PC-3 (cell line): ENCODE measurements at regions not wholly inside any gene's neighbourhood (a gene's known extent, or its start where the extent isn't known, plus 50 kb on each side); places are given as distances from the start of the nearest gene placed in this dataset.

Experiments
- ATAC-seq: fragments of 200-7000 bp; cut with Tn5 transposase; 2 replicates; pipeline ENCODE4 v1.9.1; 2020; ENCODE audit warnings: mild to moderate bottlenecking, moderate library complexity
- BruUV-seq: library from RNA; stranded (reverse); fragments of 400-500 nt; replicated peaks from 2 replicates; lab custom pipeline; 2021; lab: Mats Ljungman, UMichigan
- CTCF ChIA-PET: fragments of 300-600 bp; sonication (Branson Sonifier 250); formaldehyde crosslinking; loops from one replicate; lab custom pipeline; 2022; ENCODE audit warnings: antibody characterized with exemption; lab: Charles Lee
- POLR2A ChIA-PET: fragments of 300-600 bp; sonication (Branson Sonifier 250); formaldehyde crosslinking; loops from one replicate; lab custom pipeline; 2022; ENCODE audit warnings: antibody characterized with exemption; ENCODE audit not compliant: unreplicated experiment; lab: Charles Lee
- DNase-seq: peaks from one replicate; pipeline ENCODE4 v3.0.0-alpha.2; 2015
- H2AFZ ChIP-seq: fragments of 300-600 bp; sonication (generic); 2 replicates; pipeline ENCODE4 v1.6.0; 2016; ENCODE audit warnings: antibody characterized with exemption, low read length
- H3F3A ChIP-seq: fragments of 300-600 bp; sonication (generic); one replicate; pipeline ENCODE4 v1.6.0; 2017; ENCODE audit warnings: antibody characterized with exemption, low read length, control low read depth, mild to moderate bottlenecking; ENCODE audit not compliant: unreplicated experiment
- H3K27ac ChIP-seq: fragments of 300-600 bp; sonication (generic); 2 replicates; pipeline ENCODE4 v1.5.1; 2016; ENCODE audit warnings: mild to moderate bottlenecking, low read length
- H3K27me3 ChIP-seq: fragments of 300-600 bp; sonication (generic); 2 replicates; pipeline ENCODE4 v1.6.1; 2016; ENCODE audit warnings: low read length, mixed read lengths
- H3K36me3 ChIP-seq: fragments of 300-600 bp; sonication (generic); 2 replicates; pipeline ENCODE4 v1.6.1; 2016; ENCODE audit warnings: low read depth, mixed run types, low read length, mixed read lengths
- H3K4me1 ChIP-seq: fragments of 300-600 bp; sonication (generic); 2 replicates; pipeline ENCODE4 v1.5.1; 2016; ENCODE audit warnings: low read length; ENCODE audit not compliant: insufficient read depth
- H3K4me2 ChIP-seq: fragments of 300-600 bp; sonication (generic); 2 replicates; pipeline ENCODE4 v1.6.0; 2016; ENCODE audit warnings: low read length
- H3K4me3 ChIP-seq: fragments of 300-600 bp; sonication (generic); 2 replicates; pipeline ENCODE4 v1.5.1; 2016; ENCODE audit warnings: mild to moderate bottlenecking, low read length, mixed read lengths
- H3K79me2 ChIP-seq: fragments of 300-600 bp; sonication (generic); 2 replicates; pipeline ENCODE4 v1.6.1; 2017; ENCODE audit warnings: low read length, mixed read lengths
- H3K9ac ChIP-seq: fragments of 300-600 bp; sonication (generic); 2 replicates; pipeline ENCODE4 v1.6.0; 2016; ENCODE audit warnings: mild to moderate bottlenecking, low read length
- H3K9me2 ChIP-seq: fragments of 300-600 bp; sonication (generic); replicated peaks from 2 replicates; pipeline ENCODE4 v1.6.1; 2016; ENCODE audit warnings: mixed run types, low read length, mixed read lengths
- H3K9me3 ChIP-seq: fragments of 300-600 bp; sonication (generic); 2 replicates; pipeline ENCODE4 v1.6.1; 2016; ENCODE audit warnings: low read length, mixed read lengths
- H4K20me1 ChIP-seq: fragments of 300-600 bp; sonication (generic); 2 replicates; pipeline ENCODE4 v1.6.1; 2016; ENCODE audit warnings: low read length, mixed read lengths
- CTCF ChIP-seq: fragments of 300-600 bp; sonication (generic); conservative IDR thresholded peaks from 2 replicates; pipeline ENCODE4 v1.5.1; 2017; ENCODE audit warnings: antibody characterized with exemption, low read depth, mild to moderate bottlenecking, low read length
- EZH2 ChIP-seq: fragments of 300-600 bp; sonication (generic); IDR thresholded peaks from one replicate; pipeline ENCODE4 v1.6.1; 2017; ENCODE audit warnings: antibody characterized with exemption, mild to moderate bottlenecking, low read length; ENCODE audit not compliant: unreplicated experiment
- EZH2phosphoT487 ChIP-seq: fragments of 300-600 bp; sonication (generic); IDR thresholded peaks from 2 replicates; pipeline ENCODE4 v1.6.1; 2018; ENCODE audit warnings: mild to moderate bottlenecking, antibody characterized with exemption, low read length, borderline replicate concordance
- intact Hi-C: fragments of 100-400 bp; cut with micrococcal nuclease; formaldehyde crosslinking; loops from 2 replicates; pipeline ENCODE4 v1.9.0; 2023

- peaks cover 20% of the 10 kb centered on the region for H3K4me1 ChIP-seq
- no peaks in the 10 kb centered on the region for H3K27me3 ChIP-seq
- H3K4me2 ChIP-seq: no peak overlapping the region
- H3F3A ChIP-seq: no peaks in the 10 kb centered on the region
- CTCF ChIA-PET: no interaction called here
- no peaks in the 10 kb centered on the region for H3K9me3 ChIP-seq
- H4K20me1 ChIP-seq: no peaks in the 10 kb centered on the region
- no peaks in the 10 kb centered on the region for H3K9me2 ChIP-seq
- H2AFZ ChIP-seq: no peak overlapping the region
- POLR2A ChIA-PET: no interaction called here
- BruUV-seq: no TSS peak
- DNase-seq (no peak), ATAC-seq (no peak)
- H3K4me3 ChIP-seq: no peak overlapping the region
- TF ChIP-seq EZH2phosphoT487 (no peak), EZH2 (no peak), CTCF (no peak)
- H3K27ac ChIP-seq: no peak overlapping the region
- H3K79me2 ChIP-seq: no peaks in the 10 kb centered on the region
- intact Hi-C loops: loop anchor here (5.0 kb wide), 1 partner anchor 237 kb away; no protein-coding TSS in a partner anchor
- no peaks in the 10 kb centered on the region for H3K36me3 ChIP-seq
- no peak overlapping the region for H3K9ac ChIP-seq
Measured at GRCh38 chr11:8329847-8330361, 66.2 kb upstream of the LMO1 start.

GRCh38 chr11:8329336-8329735, 65.7 kb upstream of the LMO1 start:
- H3F3A ChIP-seq: no peaks in the 10 kb centered on the region
- H3K9ac ChIP-seq: no peak overlapping the region
- no TSS peak for BruUV-seq
- H2AFZ ChIP-seq: peak overlapping the region; percentile 79
- H3K9me3 ChIP-seq: no peaks in the 10 kb centered on the region
- H4K20me1 ChIP-seq: no peaks in the 10 kb centered on the region
- TF ChIP-seq EZH2 (no peak), EZH2phosphoT487 (no peak), CTCF (no peak)
- H3K27ac ChIP-seq: no peak overlapping the region
- no peak for ATAC-seq
- H3K4me1 ChIP-seq: peaks cover 15% of the 10 kb centered on the region
- CTCF ChIA-PET: interaction anchor here (0.6 kb wide), 1 partner anchor 237 kb away, joined by 3 read pairs; no protein-coding TSS in a partner anchor
- intact Hi-C loops: loop anchor here (5.0 kb wide), 1 partner anchor 238 kb away; no protein-coding TSS in a partner anchor
- DNase-seq: no peak
- POLR2A ChIA-PET: no interaction called here
- no peaks in the 10 kb centered on the region for H3K9me2 ChIP-seq
- H3K27me3 ChIP-seq: peaks cover 2% of the 10 kb centered on the region; the same call in 1 of the 2 replicates
- no peaks in the 10 kb centered on the region for H3K79me2 ChIP-seq
- H3K4me2 ChIP-seq: peak overlapping the region; percentile 76
- peak overlapping the region; percentile 41; the same call in 1 of the 2 replicates for H3K4me3 ChIP-seq
- no peaks in the 10 kb centered on the region for H3K36me3 ChIP-seq

- H3K4me1 ChIP-seq: peaks cover 11% of the 10 kb centered on the region
- H3K9me2 ChIP-seq: no peaks in the 10 kb centered on the region
- H3K9me3 ChIP-seq: no peaks in the 10 kb centered on the region
- H3F3A ChIP-seq: no peaks in the 10 kb centered on the region
- peak overlapping the region; percentile 79 for H2AFZ ChIP-seq
- BruUV-seq: no TSS peak
- DNase-seq (peak; percentile 97), ATAC-seq (peak; percentile 98)
- ChIA-PET POLR2A (no interaction called here), CTCF (interaction anchor here (0.6 kb wide), 1 partner anchor 237 kb away, joined by 3 read pairs; no protein-coding TSS in a partner anchor)
- no peaks in the 10 kb centered on the region for H3K36me3 ChIP-seq
- no peak overlapping the region for H3K9ac ChIP-seq
- intact Hi-C loops: loop anchor here (5.0 kb wide), 1 partner anchor 238 kb away; no protein-coding TSS in a partner anchor
- no peaks in the 10 kb centered on the region for H3K79me2 ChIP-seq
- TF ChIP-seq EZH2: no peak
- peak; percentile 86 for TF ChIP-seq CTCF
- H3K4me3 ChIP-seq: peak overlapping the region; percentile 41; the same call in 1 of the 2 replicates
- peaks cover 7% of the 10 kb centered on the region; the same call in 1 of the 2 replicates for H3K27me3 ChIP-seq
- H4K20me1 ChIP-seq: no peaks in the 10 kb centered on the region
- H3K4me2 ChIP-seq: peak overlapping the region; percentile 76
- no peak overlapping the region for H3K27ac ChIP-seq
Measured at GRCh38 chr11:8328848-8329330, 65.2 kb upstream of the LMO1 start.
